ENCODE measurements at regions not wholly inside any gene's neighbourhood (a gene's known extent, or its start where the extent isn't known, plus 50 kb on each side); places are given as distances from the start of the nearest gene placed in this dataset.

DNA sequence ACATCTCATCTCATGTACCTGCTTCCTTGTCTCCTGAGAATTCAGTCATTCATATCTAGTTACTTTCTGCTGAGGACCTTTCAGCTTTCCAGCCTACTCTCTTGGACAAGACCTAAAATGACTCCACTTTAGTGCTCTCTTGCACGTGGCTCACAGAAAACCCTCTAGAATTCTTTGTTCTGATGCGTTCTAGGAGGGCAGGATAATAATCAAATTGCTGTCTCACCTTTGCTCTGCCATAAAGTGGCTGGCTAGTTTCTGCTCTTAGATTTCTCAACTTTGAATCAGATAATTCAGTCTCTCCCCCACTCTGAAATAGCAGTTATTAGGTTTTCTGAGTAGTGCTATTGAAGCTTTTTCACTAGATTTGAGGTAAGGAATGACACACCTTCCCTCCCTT, 429.5 kb upstream of the FBXO33 start:
- DNase-seq (ENCODE audit: low spot score) (no peak), ATAC-seq (ENCODE audit: low FRiP score) (no peak)
- TF ChIP-seq CTCF (IDR thresholded peaks at IDR 0.05), result no peak

GRCh38 chr14:39861229-39861600, 429.0 kb upstream of the FBXO33 start:
- DNase-seq (ENCODE audit: low spot score) (no peak), ATAC-seq (ENCODE audit: low FRiP score) (no peak)

GRCh38 chr14:39860596-39861228, 428.5 kb upstream of the FBXO33 start:
- no peak for DNase-seq (ENCODE audit: low spot score)
- TF ChIP-seq CTCF (IDR thresholded peaks at IDR 0.05), result no peak
- ATAC-seq (ENCODE audit: low FRiP score), result no peak

More at GRCh38 chr14:39861229-39861600, 429.0 kb upstream of the FBXO33 start:
- no peak for TF ChIP-seq CTCF (IDR thresholded peaks at IDR 0.05)

GRCh38 chr14:39859314-39859713, 427.1 kb upstream of the FBXO33 start:
- TF ChIP-seq CTCF (IDR thresholded peaks at IDR 0.05), result no peak
- DNase-seq (ENCODE audit: low spot score) (no peak), ATAC-seq (ENCODE audit: low FRiP score) (no peak)

DNA sequence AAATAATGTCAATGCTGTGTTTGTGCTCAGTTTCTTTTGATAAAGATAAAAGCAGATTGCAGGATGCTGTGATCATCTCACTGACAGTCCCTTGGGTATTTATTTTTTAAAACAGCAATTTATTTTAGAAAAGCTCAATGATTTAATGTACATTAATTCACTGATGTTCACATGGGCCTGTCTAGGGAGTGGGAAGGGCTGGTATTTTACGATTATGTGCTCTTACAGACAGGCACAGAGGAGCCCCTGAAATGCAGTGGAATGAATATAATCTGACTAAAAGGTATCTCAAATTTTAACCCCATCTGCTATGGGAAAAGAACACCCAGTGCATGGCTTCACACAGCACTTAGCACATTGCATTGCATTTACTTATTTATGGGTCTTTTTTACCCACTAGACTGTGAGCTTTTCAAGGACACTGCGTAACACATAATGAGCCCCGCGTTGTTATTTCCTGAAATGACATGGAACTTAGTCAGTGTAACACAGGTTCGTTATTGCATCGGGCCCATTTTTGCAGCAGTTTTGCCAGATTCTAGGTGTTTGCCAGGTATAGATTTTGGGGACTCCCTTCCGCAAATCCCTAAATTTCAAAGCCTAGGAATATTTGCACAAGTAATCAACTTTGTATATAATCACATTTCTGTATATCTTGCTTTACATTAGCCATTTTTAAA, 425.3 kb upstream of the FBXO33 start:
- ATAC-seq (ENCODE audit: low FRiP score), result no peak
- DNase-seq (ENCODE audit: low spot score), result no peak
- TF ChIP-seq CTCF (IDR thresholded peaks at IDR 0.05), result no peak

DNA sequence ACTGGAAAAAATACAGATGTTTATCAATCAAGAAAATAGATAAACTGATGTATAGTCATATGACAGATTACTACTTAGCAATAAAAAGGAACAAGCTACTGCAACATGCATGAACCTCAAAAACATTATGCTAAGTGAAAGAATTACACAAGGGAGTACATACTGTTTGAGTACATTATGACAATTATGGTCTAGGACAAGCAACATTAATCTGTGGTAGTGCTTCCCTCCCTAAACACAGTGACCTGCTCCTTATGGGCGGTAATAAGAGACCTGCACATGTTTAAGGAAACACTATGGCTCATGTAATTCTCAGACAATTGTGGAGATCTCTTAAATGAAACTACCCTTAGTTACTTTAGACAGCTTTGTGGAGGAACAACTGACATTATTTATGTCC, 421.2 kb upstream of the FBXO33 start:
- no peak for TF ChIP-seq CTCF (IDR thresholded peaks at IDR 0.05)
- DNase-seq (ENCODE audit: low spot score), result no peak
- no peak for ATAC-seq (ENCODE audit: low FRiP score)

GRCh38 chr14:39851202-39851601, 419.0 kb upstream of the FBXO33 start:
- DNase-seq (ENCODE audit: low spot score) (no peak), ATAC-seq (ENCODE audit: low FRiP score) (no peak)
- no peak for TF ChIP-seq CTCF (IDR thresholded peaks at IDR 0.05)
